Activated CD4-positive, alpha-beta T cell treated with anti-CD3 and anti-CD28 coated beads, Interleukin-2, amount 10 ng/mL, durations not matched to agents 7 days and 5 days (primary cell): ENCODE measurements at regions not wholly inside any gene's neighbourhood (a gene's known extent, or its start where the extent isn't known, plus 50 kb on each side); places are given as distances from the start of the nearest gene placed in this dataset.

Source experiments
- CTCF ChIA-PET: fragments of 350-600 bp; sonication (Branson Sonifier 250); formaldehyde crosslinking; loops from one replicate; lab custom pipeline; 2021; ENCODE audit warnings: antibody characterized with exemption; lab: Charles Lee
- POLR2A ChIA-PET: fragments of 350-600 bp; sonication (Branson Sonifier 250); formaldehyde crosslinking; loops from one replicate; lab custom pipeline; 2021; ENCODE audit warnings: antibody characterized with exemption; lab: Charles Lee
- DNase-seq: peaks from one replicate; pipeline ENCODE4 v3.0.0-alpha.2; 2020
- H3K27ac Mint-ChIP-seq: one replicate; pipeline ENCODE4 v1.8.0; 2021; ENCODE audit warnings: mild to moderate bottlenecking, moderate library complexity, mixed read lengths
- H3K27me3 Mint-ChIP-seq: one replicate; pipeline ENCODE4 v1.8.0; 2021; ENCODE audit warnings: mixed read lengths
- H3K36me3 Mint-ChIP-seq: one replicate; pipeline ENCODE4 v1.8.0; 2021; ENCODE audit warnings: low read depth, mixed read lengths
- H3K4me1 Mint-ChIP-seq: one replicate; pipeline ENCODE4 v1.8.0; 2021; ENCODE audit warnings: mixed read lengths
- H3K4me3 Mint-ChIP-seq: one replicate; pipeline ENCODE4 v1.8.0; 2021; ENCODE audit warnings: mild to moderate bottlenecking, moderate library complexity, mixed read lengths
- H3K9me3 Mint-ChIP-seq: one replicate; pipeline ENCODE4 v1.8.0; 2021; ENCODE audit warnings: mixed read lengths

DNA sequence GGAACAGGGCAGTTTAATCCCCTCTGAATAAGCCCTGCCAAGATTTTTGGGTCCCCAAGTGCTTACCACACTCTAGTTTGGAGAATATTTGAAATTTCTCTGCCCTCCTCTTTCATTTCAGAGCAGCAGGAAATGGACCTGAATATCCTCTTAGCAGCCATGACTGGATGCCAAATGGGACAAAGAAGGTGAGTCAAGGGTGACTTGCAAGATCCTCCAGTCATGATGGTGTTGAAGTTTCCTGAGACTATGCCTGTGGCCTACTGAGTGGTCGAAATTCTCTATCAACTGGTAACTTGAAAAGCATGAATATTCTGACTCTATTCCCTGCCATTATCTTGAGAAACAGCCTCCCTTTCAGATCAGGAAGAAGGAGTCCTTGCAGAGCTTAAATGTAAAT lies 1674.7 kb upstream of the SEL1L start:
- no peak overlapping the region for H3K27ac Mint-ChIP-seq
- no peaks in the 10 kb centered on the region for H3K27me3 Mint-ChIP-seq
- no peaks in the 10 kb centered on the region for H3K9me3 Mint-ChIP-seq
- DNase-seq: no peak
- ChIA-PET POLR2A (no interaction called here), CTCF (no interaction called here)
- no peaks in the 10 kb centered on the region for H3K36me3 Mint-ChIP-seq
- H3K4me1 Mint-ChIP-seq: no peaks in the 10 kb centered on the region
- no peak overlapping the region for H3K4me3 Mint-ChIP-seq

DNA sequence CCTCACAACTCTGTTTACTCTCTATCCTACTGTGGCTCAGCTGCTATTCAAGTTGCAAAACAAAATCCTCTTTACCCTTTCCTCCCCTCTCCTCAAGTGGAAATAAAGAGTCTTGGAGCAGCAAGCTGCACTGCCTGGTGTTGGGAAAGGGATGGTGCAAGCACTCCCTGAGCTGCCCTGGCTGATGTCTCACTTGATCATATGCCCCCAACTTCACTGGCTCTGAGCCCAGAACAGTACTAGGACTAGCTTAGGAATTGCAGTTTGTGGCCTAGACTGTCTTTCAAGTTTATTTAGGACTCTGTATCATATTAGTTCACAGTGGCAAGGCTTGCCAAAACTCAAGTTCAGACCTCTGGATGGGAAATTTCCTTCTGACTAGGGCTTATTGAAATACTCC lies 1683.8 kb upstream of the SEL1L start:
- no peak for DNase-seq
- Mint-ChIP-seq H3K27ac (no peak overlapping the region), H3K36me3 (no peaks in the 10 kb centered on the region), H3K4me3 (no peak overlapping the region), H3K27me3 (no peaks in the 10 kb centered on the region), H3K4me1 (no peaks in the 10 kb centered on the region), H3K9me3 (peaks cover 18% of the 10 kb centered on the region)
- CTCF ChIA-PET: no interaction called here
- POLR2A ChIA-PET: no interaction called here

DNA sequence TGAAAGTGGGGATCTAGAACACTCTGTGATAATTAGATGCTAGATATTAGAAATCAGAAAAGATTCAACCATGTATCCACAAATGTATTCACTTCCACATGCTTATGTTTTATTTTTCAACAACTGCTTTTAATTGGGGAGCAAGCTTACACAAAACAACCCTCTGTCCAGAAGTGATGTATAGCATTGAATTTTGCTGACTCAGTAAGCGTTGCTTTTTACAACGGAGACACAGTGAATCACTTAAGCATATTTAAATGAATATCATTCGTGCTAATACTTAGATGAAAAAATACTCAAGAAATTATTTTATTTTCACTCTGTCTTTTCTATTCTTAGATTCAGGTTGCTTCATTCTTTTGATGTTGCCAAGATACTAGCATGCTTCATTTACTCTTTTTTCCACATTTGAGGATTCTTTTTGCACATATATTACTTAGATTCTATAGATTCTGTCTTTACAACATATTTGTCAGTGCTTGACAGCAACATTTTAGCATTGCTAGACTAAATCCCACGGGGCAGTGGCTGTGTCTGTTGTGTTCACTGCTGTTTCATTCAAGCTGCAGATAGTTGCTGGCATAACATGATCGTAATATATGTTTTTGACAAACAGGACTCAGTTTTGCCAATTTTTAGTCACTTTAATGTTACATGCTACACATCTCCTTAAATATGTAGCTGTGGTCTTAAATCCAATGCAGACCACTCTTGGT lies 1714.4 kb upstream of the SEL1L start:
- H3K4me3 Mint-ChIP-seq: no peak overlapping the region
- peaks cover 8% of the 10 kb centered on the region for H3K9me3 Mint-ChIP-seq
- POLR2A ChIA-PET: no interaction called here
- H3K27me3 Mint-ChIP-seq: no peaks in the 10 kb centered on the region
- H3K27ac Mint-ChIP-seq: no peak overlapping the region
- DNase-seq: no peak
- no peaks in the 10 kb centered on the region for H3K4me1 Mint-ChIP-seq
- H3K36me3 Mint-ChIP-seq: no peaks in the 10 kb centered on the region
- CTCF ChIA-PET: no interaction called here

DNA sequence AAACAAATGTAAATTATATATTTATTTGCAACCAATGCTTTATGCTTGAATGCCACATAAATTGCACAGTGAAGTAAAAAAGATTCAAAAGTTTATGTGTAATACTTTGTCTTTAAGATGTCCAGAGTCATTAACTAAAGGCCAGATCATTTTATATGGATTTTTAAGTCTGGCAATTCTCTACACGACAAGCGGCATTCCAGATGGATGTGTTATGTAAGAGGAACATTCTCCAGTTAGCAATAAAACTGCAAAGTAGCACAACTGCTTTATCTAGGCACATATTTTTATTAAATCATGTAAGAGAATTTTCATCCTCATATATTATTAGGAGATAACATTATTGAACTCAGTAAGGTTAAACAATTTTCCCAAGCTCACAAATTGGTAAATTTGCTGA lies 1717.7 kb upstream of the SEL1L start:
- Mint-ChIP-seq H3K27me3 (no peaks in the 10 kb centered on the region), H3K27ac (no peak overlapping the region), H3K4me1 (no peaks in the 10 kb centered on the region), H3K36me3 (no peaks in the 10 kb centered on the region), H3K4me3 (no peak overlapping the region), H3K9me3 (no peaks in the 10 kb centered on the region)
- ChIA-PET POLR2A (no interaction called here), CTCF (no interaction called here)
- no peak for DNase-seq

DNA sequence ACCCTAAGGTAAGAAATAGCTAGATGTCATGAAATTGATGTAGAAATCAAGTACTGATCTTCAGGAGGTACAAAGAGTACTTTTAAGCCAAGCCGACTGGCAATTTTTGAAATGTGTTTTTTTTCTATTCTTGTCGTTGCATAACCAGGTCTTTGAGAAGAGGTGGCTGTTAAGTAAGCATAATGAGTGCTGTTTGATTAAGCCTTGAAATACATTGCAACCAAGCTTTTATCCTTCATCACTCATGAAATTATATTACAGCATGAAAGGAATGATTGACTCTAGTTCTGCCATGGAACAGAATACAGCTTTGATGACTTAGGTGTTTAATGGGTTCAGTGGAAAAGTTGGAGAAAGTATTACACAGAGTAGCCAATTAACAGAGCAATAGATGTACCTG lies 1720.2 kb upstream of the SEL1L start:
- Mint-ChIP-seq H3K36me3 (no peaks in the 10 kb centered on the region), H3K4me1 (no peaks in the 10 kb centered on the region), H3K9me3 (no peaks in the 10 kb centered on the region), H3K27me3 (no peaks in the 10 kb centered on the region), H3K4me3 (no peak overlapping the region), H3K27ac (no peak overlapping the region)
- CTCF ChIA-PET: no interaction called here
- DNase-seq: no peak
- POLR2A ChIA-PET: no interaction called here

DNA sequence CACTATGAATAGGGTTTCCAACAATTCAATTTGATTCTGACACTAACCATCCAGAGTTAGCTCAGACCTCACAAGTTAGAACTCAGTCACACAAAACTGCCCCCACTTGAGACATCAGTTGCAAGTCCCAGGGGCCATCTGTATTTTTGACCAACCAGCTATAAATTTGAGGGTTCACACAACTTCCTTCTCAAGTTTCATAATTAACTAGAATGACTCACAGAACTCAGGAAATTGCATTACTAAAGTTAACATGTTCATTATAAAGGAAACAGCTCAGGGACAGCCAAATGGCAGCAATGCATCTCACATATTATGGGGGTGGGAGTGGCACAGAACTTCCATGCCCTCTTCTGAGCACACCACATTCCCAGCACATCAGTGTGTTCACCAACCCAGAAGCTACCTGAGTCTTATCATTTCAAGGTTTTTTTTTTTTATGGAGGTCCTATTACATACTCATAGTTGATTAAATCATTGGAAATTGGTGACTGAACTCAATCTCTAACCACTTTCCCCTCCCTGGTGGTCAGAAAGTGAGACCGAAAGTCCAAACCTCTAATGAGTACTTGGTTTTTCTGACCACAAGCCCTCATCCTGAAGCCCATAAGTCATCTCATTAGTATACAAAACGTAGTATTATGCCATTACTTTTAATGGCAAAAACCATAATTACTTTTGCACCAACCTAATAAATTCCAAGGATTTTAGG lies 1721.5 kb upstream of the SEL1L start:
- Mint-ChIP-seq H3K27me3 (no peaks in the 10 kb centered on the region), H3K4me3 (no peak overlapping the region), H3K4me1 (no peaks in the 10 kb centered on the region), H3K27ac (no peak overlapping the region), H3K36me3 (no peaks in the 10 kb centered on the region), H3K9me3 (no peaks in the 10 kb centered on the region)
- ChIA-PET CTCF (no interaction called here), POLR2A (no interaction called here)
- DNase-seq: no peak

DNA sequence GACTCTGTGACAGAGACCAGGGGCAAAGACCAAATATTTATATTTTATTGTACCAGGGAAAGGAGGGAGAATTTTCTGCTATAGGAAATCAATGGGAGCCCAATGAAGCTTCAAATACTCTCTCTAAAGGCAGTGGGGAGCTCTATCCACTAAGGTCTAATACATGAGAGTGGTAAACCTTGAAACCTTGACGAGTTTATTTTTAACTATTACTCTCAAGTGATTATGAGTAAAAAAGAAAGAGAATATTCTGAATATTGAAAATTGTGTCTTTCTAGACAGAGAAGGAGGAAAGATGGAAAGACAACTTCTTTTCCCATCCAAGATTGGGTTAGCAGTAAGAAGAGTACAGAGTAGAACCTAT lies 1722.1 kb upstream of the SEL1L start:
- Mint-ChIP-seq H3K27me3 (no peaks in the 10 kb centered on the region), H3K4me1 (no peaks in the 10 kb centered on the region), H3K36me3 (no peaks in the 10 kb centered on the region), H3K27ac (no peak overlapping the region), H3K9me3 (no peaks in the 10 kb centered on the region), H3K4me3 (no peak overlapping the region)
- ChIA-PET CTCF (no interaction called here), POLR2A (no interaction called here)
- DNase-seq: no peak

DNA sequence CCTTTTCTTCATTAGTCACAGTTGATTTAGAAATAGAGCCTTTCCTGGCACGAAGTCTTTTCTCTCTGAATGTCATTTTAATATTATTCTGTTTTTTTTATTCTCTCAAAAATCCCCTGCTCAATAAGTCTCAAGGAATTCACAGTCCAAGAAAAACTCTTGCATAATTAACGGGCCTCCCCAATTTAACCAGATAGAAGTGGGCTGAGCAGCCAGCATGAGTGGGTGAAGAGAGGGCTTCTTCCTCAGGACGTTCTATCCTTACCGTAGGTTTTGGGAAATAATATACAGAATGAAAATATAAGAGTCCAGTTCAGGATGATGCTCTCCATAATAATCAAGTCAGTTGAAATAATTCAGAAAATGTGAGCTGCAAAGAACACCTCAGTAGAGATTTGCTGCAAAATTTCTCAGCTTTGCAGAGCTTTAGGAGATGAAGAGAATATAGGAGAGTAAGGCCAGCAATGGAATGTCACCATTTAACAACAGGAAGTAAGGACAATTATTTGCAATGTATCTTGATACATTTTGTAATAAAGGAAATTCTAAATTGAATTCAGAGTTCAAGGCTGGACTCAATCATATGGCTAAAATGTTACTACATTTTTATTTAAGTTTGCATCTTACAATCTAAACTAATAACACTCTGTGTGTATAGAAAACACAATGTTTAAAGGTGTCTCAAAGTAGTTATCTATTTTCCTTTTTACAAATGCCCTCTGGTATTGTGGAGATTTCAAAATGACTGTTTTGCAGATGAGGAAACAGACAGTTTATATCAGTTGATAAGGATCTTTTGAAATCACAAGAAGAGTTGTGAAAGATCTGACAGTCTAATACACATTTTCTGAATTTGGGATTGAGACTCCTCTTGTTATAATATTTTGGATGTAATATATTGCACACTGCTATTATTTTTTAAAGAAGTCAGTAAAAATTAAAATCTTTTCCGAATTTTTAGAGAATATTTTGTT lies 1724.1 kb upstream of the SEL1L start:
- Mint-ChIP-seq H3K27ac (no peak overlapping the region), H3K4me3 (no peak overlapping the region), H3K36me3 (no peaks in the 10 kb centered on the region), H3K9me3 (no peaks in the 10 kb centered on the region), H3K27me3 (no peaks in the 10 kb centered on the region), H3K4me1 (no peaks in the 10 kb centered on the region)
- no peak for DNase-seq
- CTCF ChIA-PET: no interaction called here
- POLR2A ChIA-PET: no interaction called here

DNA sequence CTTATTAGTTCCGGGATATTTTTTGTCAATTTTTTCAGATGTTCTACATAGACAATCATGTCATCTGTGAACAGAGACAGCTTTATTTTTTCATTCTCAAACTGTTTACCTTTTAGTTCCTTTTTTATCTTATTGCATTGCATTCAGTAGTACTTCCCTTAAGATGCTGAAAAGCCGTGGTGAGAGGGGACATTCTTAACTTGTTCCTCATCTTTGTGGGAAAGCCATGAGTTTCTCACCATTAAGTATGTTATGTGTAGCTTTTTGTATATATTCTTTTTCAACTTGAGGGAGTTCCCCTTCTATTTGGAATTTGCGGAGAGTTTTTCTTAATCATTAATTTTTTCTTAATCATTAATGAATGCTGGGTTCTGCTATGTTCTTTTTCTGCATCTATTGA lies 1727.1 kb upstream of the SEL1L start:
- Mint-ChIP-seq H3K4me3 (no peak overlapping the region), H3K9me3 (no peaks in the 10 kb centered on the region), H3K36me3 (no peaks in the 10 kb centered on the region), H3K27ac (no peak overlapping the region), H3K4me1 (no peaks in the 10 kb centered on the region), H3K27me3 (no peaks in the 10 kb centered on the region)
- ChIA-PET POLR2A (no interaction called here), CTCF (no interaction called here)
- DNase-seq: no peak

DNA sequence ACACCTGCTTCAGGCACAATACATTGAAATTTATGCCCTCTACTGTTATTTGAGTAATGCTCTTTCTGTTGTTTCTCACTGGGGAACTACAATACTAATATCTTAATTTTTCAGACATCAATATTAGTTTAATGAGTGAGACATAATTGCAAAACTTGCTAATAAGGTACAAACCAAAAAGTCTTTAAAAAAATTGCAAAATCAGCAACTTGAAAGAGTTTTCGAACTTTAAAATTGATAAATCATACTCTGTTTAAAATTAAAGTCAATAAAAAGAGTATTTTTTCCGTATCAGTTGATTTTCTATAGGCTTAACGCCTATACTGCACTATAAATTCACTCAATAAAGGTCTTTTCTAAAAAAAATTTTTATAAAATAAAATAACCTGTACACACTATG lies 1735.9 kb upstream of the SEL1L start:
- CTCF ChIA-PET: no interaction called here
- no peaks in the 10 kb centered on the region for H3K36me3 Mint-ChIP-seq
- no peak overlapping the region for H3K27ac Mint-ChIP-seq
- no peaks in the 10 kb centered on the region for H3K27me3 Mint-ChIP-seq
- no peak overlapping the region for H3K4me3 Mint-ChIP-seq
- no peak for DNase-seq
- no peaks in the 10 kb centered on the region for H3K9me3 Mint-ChIP-seq
- POLR2A ChIA-PET: no interaction called here
- H3K4me1 Mint-ChIP-seq: no peaks in the 10 kb centered on the region

DNA sequence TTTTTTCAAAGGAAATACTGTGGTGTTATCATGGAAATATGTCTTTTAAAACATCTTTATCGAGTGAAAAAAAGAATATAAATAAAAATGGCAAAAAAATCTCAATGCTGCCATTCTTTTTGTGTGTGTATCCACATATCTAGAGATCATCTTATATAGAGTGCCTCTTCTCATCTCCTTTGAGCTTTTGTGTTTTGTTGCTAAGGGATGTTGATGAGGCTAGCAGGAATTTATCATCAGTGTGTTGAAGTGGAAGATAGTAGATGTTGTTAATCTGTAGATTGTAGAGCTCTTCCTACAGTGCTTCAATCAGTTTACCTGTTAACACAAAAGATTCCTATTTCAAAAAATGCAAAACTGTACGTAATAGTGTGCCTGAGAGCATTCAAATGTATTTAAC lies 1738.0 kb upstream of the SEL1L start:
- no peaks in the 10 kb centered on the region for H3K27me3 Mint-ChIP-seq
- H3K4me1 Mint-ChIP-seq: no peaks in the 10 kb centered on the region
- ChIA-PET POLR2A (no interaction called here), CTCF (no interaction called here)
- H3K36me3 Mint-ChIP-seq: no peaks in the 10 kb centered on the region
- H3K4me3 Mint-ChIP-seq: no peak overlapping the region
- no peak overlapping the region for H3K27ac Mint-ChIP-seq
- no peak for DNase-seq
- H3K9me3 Mint-ChIP-seq: no peaks in the 10 kb centered on the region

DNA sequence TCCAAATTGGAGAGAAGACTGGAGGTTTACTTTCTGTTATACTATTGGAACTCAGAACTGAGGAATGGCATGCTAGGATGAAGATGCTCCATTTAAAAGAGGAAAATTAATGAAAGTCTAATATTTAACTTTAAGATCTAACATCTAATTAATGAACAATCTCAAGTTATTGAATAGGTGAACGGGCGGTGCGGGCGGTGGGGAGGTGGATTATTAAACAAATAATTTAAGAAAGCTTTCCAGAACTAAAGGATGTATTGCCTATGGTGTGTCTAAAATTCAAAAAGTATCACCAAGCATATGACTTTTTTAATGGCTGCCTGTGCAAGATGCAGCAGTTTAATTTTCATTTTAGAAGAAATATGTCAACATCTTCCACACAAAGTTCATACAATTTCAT lies 1747.1 kb upstream of the SEL1L start:
- Mint-ChIP-seq H3K27me3 (no peaks in the 10 kb centered on the region), H3K27ac (no peak overlapping the region), H3K4me1 (no peaks in the 10 kb centered on the region), H3K36me3 (no peaks in the 10 kb centered on the region), H3K9me3 (no peaks in the 10 kb centered on the region), H3K4me3 (no peak overlapping the region)
- no peak for DNase-seq
- ChIA-PET POLR2A (no interaction called here), CTCF (no interaction called here)

DNA sequence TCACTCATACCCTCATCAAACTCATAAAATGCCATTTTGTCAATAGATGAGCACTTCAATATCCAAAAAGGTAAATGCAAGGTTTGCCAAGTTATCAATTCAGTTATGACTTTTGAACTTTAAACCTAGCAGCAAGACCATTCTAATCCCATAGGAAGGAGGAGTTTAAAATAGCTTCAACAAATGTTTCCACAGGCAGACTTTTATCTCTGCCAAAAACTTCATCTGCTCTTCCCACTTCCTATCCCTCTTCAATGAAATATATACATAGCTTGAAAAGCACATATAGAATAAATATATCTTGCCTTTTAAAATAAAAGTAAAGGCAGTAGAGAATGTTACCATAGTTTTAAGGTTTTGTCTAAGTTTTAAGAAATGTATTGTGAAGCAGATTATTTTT lies 1749.1 kb upstream of the SEL1L start:
- Mint-ChIP-seq H3K36me3 (no peaks in the 10 kb centered on the region), H3K27me3 (no peaks in the 10 kb centered on the region), H3K9me3 (no peaks in the 10 kb centered on the region), H3K4me1 (no peaks in the 10 kb centered on the region), H3K27ac (no peak overlapping the region), H3K4me3 (no peak overlapping the region)
- DNase-seq: no peak
- ChIA-PET CTCF (no interaction called here), POLR2A (no interaction called here)
